Testis (tissue), 2 donors: ENCODE measurements at regions not wholly inside any gene's neighbourhood (a gene's known extent, or its start where the extent isn't known, plus 50 kb on each side); places are given as distances from the start of the nearest gene placed in this dataset.

Experiments
- DNase-seq: peaks from one replicate; pipeline ENCODE4 v3.0.0-alpha.2; 2019
- H3K27ac ChIP-seq, 2 donors: fragments of 200-600 bp; sonication (generic); one replicate each; pipeline ENCODE4 v1.5.1; 2019
- H3K27me3 ChIP-seq: fragments of 200-600 bp; sonication (generic); one replicate; pipeline ENCODE4 v1.5.1; 2019
- H3K36me3 ChIP-seq: fragments of 200-600 bp; sonication (generic); one replicate; pipeline ENCODE4 v1.5.1; 2017; ENCODE audit warnings: low read depth; ENCODE audit errors: missing control alignments
- H3K4me1 ChIP-seq: fragments of 200-600 bp; sonication (generic); one replicate; pipeline ENCODE4 v1.5.1; 2019
- H3K4me3 ChIP-seq, 2 donors: fragments of 200-600 bp; sonication (generic); one replicate each; pipeline ENCODE4 v1.5.1; 2017 to 2019
- H3K9me3 ChIP-seq: fragments of 200-600 bp; sonication (generic); one replicate; pipeline ENCODE4 v1.5.1; 2017
- CTCF ChIP-seq, 3 experiments: fragments of 450-650 bp in 2 of 3; fragments of 200-600 bp in 1 of 3; sonication (generic) in 1 of 3; IDR thresholded peaks; one replicate each; pipeline ENCODE4 v1.5.1; 2016 to 2019; ENCODE audit warnings: antibody characterized with exemption in 3 of 3, mild to moderate bottlenecking in 2 of 3, moderate library complexity in 1 of 3
- POLR2A ChIP-seq: fragments of 450-650 bp; IDR thresholded peaks from one replicate; pipeline ENCODE4 v1.6.1; 2017; ENCODE audit warnings: antibody characterized with exemption, mild to moderate bottlenecking, moderate library complexity
- WGBS, 2 donors: methylation state at CpG; one replicate each; pipeline ENCODE4 v1.1.5; 2018; 5-methylcytosine and 5-hydroxymethylcytosine counted together
- intact Hi-C: fragments of 100-400 bp; cut with DNase I; formaldehyde crosslinking; loops from one replicate; pipeline ENCODE4 v1.15.1; 2023; ENCODE audit warnings: low total_unique reads

- H3K9me3 ChIP-seq = no peaks in the 10 kb centered on the region
- intact Hi-C loops = no loop called here
- no peaks in the 10 kb centered on the region for H3K4me1 ChIP-seq
- WGBS, 2 donors = 79 to 80% methylated on average over 3 of the region's 3 CpGs
- no peak overlapping the region for H3K27ac ChIP-seq
- H3K4me3 ChIP-seq = no peak overlapping the region
- TF ChIP-seq POLR2A (no peak), CTCF (IDR thresholded peaks at IDR 0.05) (no peak)
- H3K36me3 ChIP-seq = no peaks in the 10 kb centered on the region
- no peak for DNase-seq
- no peaks in the 10 kb centered on the region for H3K27me3 ChIP-seq
Observed at GRCh38 chr19:30284885-30285284, 87.3 kb upstream of the ZNF536 start.

DNA sequence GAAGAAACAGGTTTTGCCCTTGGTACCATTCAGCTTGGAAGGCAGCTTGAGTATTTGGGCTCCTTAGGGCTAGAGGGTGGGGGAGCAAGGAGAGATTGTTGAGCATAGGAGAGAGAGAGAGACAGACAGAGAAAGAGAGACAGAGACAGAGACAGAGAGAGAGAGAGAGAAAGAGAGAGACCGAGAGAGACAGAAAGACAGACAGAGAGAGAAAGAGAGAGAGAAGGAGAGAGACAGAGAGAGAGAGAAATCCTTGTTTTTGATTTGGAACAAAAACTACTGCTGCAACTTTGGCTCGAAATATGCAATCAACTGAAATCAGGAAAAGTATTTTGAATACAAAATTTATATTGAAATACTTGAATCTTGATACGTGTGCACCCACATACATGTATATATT is 85.8 kb upstream of the ZNF536 start:
- Histone ChIP-seq H3K27ac (no peak overlapping the region), H3K4me3 (no peak overlapping the region), H3K9me3 (no peaks in the 10 kb centered on the region), H3K4me1 (no peaks in the 10 kb centered on the region), H3K27me3 (no peaks in the 10 kb centered on the region), H3K36me3 (no peaks in the 10 kb centered on the region)
- DNase-seq = no peak
- WGBS, 2 donors = 81 to 91% methylated on average over 3 of the region's 3 CpGs
- TF ChIP-seq CTCF (IDR thresholded peaks at IDR 0.05) = no peak
- TF ChIP-seq POLR2A = no peak
- intact Hi-C loops = no loop called here

DNA sequence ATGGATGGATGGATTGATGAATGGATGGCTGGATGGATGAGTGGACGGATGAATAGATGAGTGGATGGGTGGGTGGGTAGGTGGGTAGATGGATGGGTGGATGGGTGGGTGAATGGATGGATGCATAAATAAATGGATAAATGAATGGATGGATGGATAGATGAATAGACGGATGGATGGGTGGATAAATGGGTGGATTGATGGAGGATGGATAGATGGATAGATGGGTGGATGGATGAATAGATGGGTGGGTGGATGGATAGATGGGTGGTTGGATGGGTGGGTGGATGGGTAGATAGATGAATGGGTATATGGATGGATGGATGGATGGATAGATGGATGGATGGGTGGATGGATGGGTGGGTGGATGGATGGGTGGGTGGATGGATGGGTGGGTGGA is 84.9 kb upstream of the ZNF536 start:
- no peak for DNase-seq
- no peak overlapping the region for H3K4me3 ChIP-seq
- intact Hi-C loops = no loop called here
- TF ChIP-seq CTCF (IDR thresholded peaks at IDR 0.05) (no peak), POLR2A (no peak)
- no peaks in the 10 kb centered on the region for H3K27me3 ChIP-seq
- no peaks in the 10 kb centered on the region for H3K4me1 ChIP-seq
- WGBS, 2 donors = 85 to 93% methylated on average over 2 of the region's 2 CpGs
- no peak overlapping the region for H3K27ac ChIP-seq
- no peaks in the 10 kb centered on the region for H3K36me3 ChIP-seq
- no peaks in the 10 kb centered on the region for H3K9me3 ChIP-seq

GRCh38 chr19:30287973-30288372 is 84.2 kb upstream of the ZNF536 start:
- intact Hi-C loops = no loop called here
- H3K27ac ChIP-seq = no peak overlapping the region
- H3K9me3 ChIP-seq = no peaks in the 10 kb centered on the region
- TF ChIP-seq CTCF (IDR thresholded peaks at IDR 0.05) (no peak), POLR2A (no peak)
- no peak overlapping the region for H3K4me3 ChIP-seq
- 81 to 84% methylated on average over 5 of the region's 5 CpGs for WGBS, 2 donors
- H3K4me1 ChIP-seq = no peaks in the 10 kb centered on the region
- no peak for DNase-seq
- no peaks in the 10 kb centered on the region for H3K36me3 ChIP-seq
- H3K27me3 ChIP-seq = no peaks in the 10 kb centered on the region

DNA sequence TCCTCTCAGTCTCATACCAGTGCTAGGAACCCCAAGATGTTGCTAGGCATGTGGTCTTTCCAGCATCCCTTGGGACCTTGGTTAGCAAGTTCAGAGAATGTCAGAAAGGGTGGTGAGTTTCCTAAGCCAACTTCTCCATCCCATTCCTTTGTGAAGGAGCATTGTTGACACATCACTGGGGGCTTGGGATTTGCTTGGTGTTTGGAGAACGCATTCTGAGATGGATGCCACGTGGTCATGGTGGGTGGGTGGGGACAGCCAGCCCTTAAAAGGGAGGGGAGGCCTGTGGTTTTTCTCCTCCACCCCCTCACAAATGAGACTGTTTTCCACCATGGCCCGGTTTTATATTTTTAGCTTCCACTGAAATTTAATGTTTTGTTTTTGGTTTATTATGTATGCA is 83.3 kb upstream of the ZNF536 start:
- DNase-seq = no peak
- H3K4me3 ChIP-seq = no peak overlapping the region
- intact Hi-C loops = no loop called here
- no peaks in the 10 kb centered on the region for H3K27me3 ChIP-seq
- no peaks in the 10 kb centered on the region for H3K4me1 ChIP-seq
- no peaks in the 10 kb centered on the region for H3K36me3 ChIP-seq
- H3K27ac ChIP-seq = no peak overlapping the region
- 90 to 94% methylated on average over 3 of the region's 3 CpGs for whole genome bisulfite sequencing, 2 donors
- TF ChIP-seq CTCF (IDR thresholded peaks at IDR 0.05) = no peak
- TF ChIP-seq POLR2A = no peak
- H3K9me3 ChIP-seq = no peaks in the 10 kb centered on the region
